H1 (cell line): ENCODE measurements at regions not wholly inside any gene's neighbourhood (a gene's known extent, or its start where the extent isn't known, plus 50 kb on each side); places are given as distances from the start of the nearest gene placed in this dataset.

Source experiments
- CTCF ChIA-PET: fragments of 300-600 bp; sonication (Branson Sonifier 250); formaldehyde crosslinking; loops from one replicate; lab custom pipeline; 2021; ENCODE audit not compliant: partially characterized antibody; lab: Charles Lee
- POLR2A ChIA-PET: fragments of 300-600 bp; sonication (Branson Sonifier 250); formaldehyde crosslinking; loops from one replicate; lab custom pipeline; 2021; ENCODE audit warnings: inconsistent platforms; ENCODE audit not compliant: partially characterized antibody; lab: Charles Lee
- DNase-seq, 2 experiments: peaks; one replicate each; pipeline versions ENCODE4 v3.0.0 to v3.0.0-alpha.2; 2010 to 2022; ENCODE audit warnings: low spot score in 2 of 2, low read depth in 1 of 2, mixed read lengths in 1 of 2
- FAIRE-seq: peaks from 2 replicates; lab custom pipeline; 2011; peaks lifted over from hg19 to GRCh38; lab: Jason Lieb, UNC
- H2AFZ ChIP-seq: 2 replicates; pipeline ENCODE4 v1.8.1; 2012; ENCODE audit warnings: low read length, inconsistent platforms
- H2AK5ac ChIP-seq: 2 replicates; pipeline ENCODE4 v1.6.1; 2013; ENCODE audit warnings: low read depth, low read length
- H2BK120ac ChIP-seq: replicated peaks from 2 replicates; pipeline ENCODE3; 2013; ENCODE audit warnings: low read depth, low read length, inconsistent platforms
- H2BK12ac ChIP-seq: 2 replicates; pipeline ENCODE4 v1.6.1; 2013; ENCODE audit warnings: low read depth, low read length
- H2BK15ac ChIP-seq: 2 replicates; pipeline ENCODE4 v1.6.1; 2013; ENCODE audit warnings: low read length
- H2BK20ac ChIP-seq: 2 replicates; pipeline ENCODE4 v1.6.1; 2013; ENCODE audit warnings: low read length
- H2BK5ac ChIP-seq: 2 replicates; pipeline ENCODE4 v1.6.1; 2013; ENCODE audit warnings: low read depth, low read length
- H3K14ac ChIP-seq: 2 replicates; pipeline ENCODE4 v1.6.1; 2013; ENCODE audit warnings: inconsistent platforms; ENCODE audit not compliant: insufficient read length
- H3K18ac ChIP-seq: 2 replicates; pipeline ENCODE4 v1.6.1; 2013; ENCODE audit warnings: low read length; ENCODE audit errors: extremely low read depth
- H3K23ac ChIP-seq: 2 replicates; pipeline ENCODE4 v1.6.1; 2013; ENCODE audit warnings: inconsistent platforms; ENCODE audit not compliant: insufficient read length
- H3K23me2 ChIP-seq: 2 replicates; pipeline ENCODE4 v1.6.1; 2013; ENCODE audit warnings: low read depth, low read length
- H3K27ac ChIP-seq: 2 replicates; pipeline ENCODE4 v1.6.1; 2011; ENCODE audit warnings: low read depth, low read length, inconsistent platforms
- H3K27me3 ChIP-seq, 4 experiments: replicated peaks in 1 of 4; 1 replicate in 1 of 4; 2 replicates in 3 of 4; pipeline versions ENCODE4 v1.6.1 to v1.8.1; 2011 to 2013; ENCODE audit warnings: low read length in 3 of 4, mild to moderate bottlenecking in 3 of 4, inconsistent platforms in 2 of 4, mixed read lengths in 2 of 4, moderate library complexity in 1 of 4; ENCODE audit not compliant: control insufficient read depth in 3 of 4, insufficient read depth in 3 of 4; ENCODE audit errors: extremely low read depth in 1 of 4
- H3K36me3 ChIP-seq, 4 experiments: 2 replicates each; pipeline versions ENCODE4 v1.6.1 to v1.8.1; 2011 to 2013; ENCODE audit warnings: mild to moderate bottlenecking in 4 of 4, low read length in 3 of 4, moderate library complexity in 2 of 4, control low read depth in 1 of 4, inconsistent platforms in 1 of 4; ENCODE audit not compliant: insufficient read depth in 4 of 4, control insufficient read depth in 2 of 4
- H3K4ac ChIP-seq: replicated peaks from 2 replicates; pipeline ENCODE3; 2013; ENCODE audit warnings: low read length, low read depth, mixed read lengths, inconsistent platforms; ENCODE audit not compliant: insufficient read length
- H3K4me1 ChIP-seq, 4 experiments: replicated peaks in 1 of 4; 1 replicate in 1 of 4; 2 replicates in 3 of 4; pipeline versions ENCODE4 v1.6.1 to v1.8.1; 2011 to 2013; ENCODE audit warnings: low read length in 3 of 4, inconsistent platforms in 2 of 4, mixed read lengths in 1 of 4; ENCODE audit not compliant: insufficient read depth in 4 of 4, control insufficient read depth in 3 of 4
- H3K4me2 ChIP-seq, 2 experiments: 2 replicates each; pipeline versions ENCODE4 v1.6.1 to v1.8.1; 2011 to 2013; ENCODE audit warnings: low read depth in 2 of 2, low read length in 2 of 2, control low read depth in 1 of 2, inconsistent platforms in 1 of 2, mild to moderate bottlenecking in 1 of 2; ENCODE audit not compliant: insufficient read depth in 1 of 2
- H3K4me3 ChIP-seq, 4 experiments: fragments of 200-600, 300-600 bp in 1 of 4; sonication (generic), shearing (Covaris generic), sonication (Bioruptor Twin) in 1 of 4; 2 replicates each; pipeline versions ENCODE4 v1.5.1 to v1.8.1; 2011 to 2016; ENCODE audit warnings: low read length in 4 of 4, low read depth in 3 of 4, control low read depth in 2 of 4, inconsistent platforms in 2 of 4, mild to moderate bottlenecking in 2 of 4, mixed read lengths in 1 of 4, moderate library complexity in 1 of 4; ENCODE audit not compliant: insufficient read depth in 2 of 4; ENCODE audit errors: extremely low read depth in 1 of 4
- H3K56ac ChIP-seq: replicated peaks from 2 replicates; pipeline ENCODE3; 2013; ENCODE audit warnings: low read depth, mild to moderate bottlenecking, mixed read lengths, low read length, inconsistent platforms; ENCODE audit not compliant: insufficient read length
- H3K79me1 ChIP-seq: 2 replicates; pipeline ENCODE4 v1.6.1; 2013; ENCODE audit warnings: low read depth, low read length, control low read depth
- H3K79me2 ChIP-seq, 2 experiments: 2 replicates each; pipeline versions ENCODE4 v1.6.1 to v1.8.1; 2012 to 2013; ENCODE audit warnings: low read length in 2 of 2, mild to moderate bottlenecking in 2 of 2, inconsistent platforms in 1 of 2; ENCODE audit not compliant: insufficient read depth in 2 of 2, control insufficient read depth in 1 of 2
- H3K9ac ChIP-seq, 4 experiments: replicated peaks in 1 of 4; 1 replicate in 1 of 4; 2 replicates in 3 of 4; pipeline versions ENCODE4 v1.6.1 to v1.8.1; 2011 to 2013; ENCODE audit warnings: low read depth in 3 of 4, low read length in 3 of 4, control low read depth in 2 of 4, mild to moderate bottlenecking in 2 of 4, moderate library complexity in 2 of 4, inconsistent platforms in 1 of 4; ENCODE audit errors: extremely low read depth in 1 of 4
- H3K9me3 ChIP-seq, 2 experiments: 2 replicates each; pipeline versions ENCODE4 v1.6.1 to v1.8.1; 2012 to 2013; ENCODE audit warnings: mild to moderate bottlenecking in 2 of 2, moderate library complexity in 2 of 2, control low read depth in 1 of 2, inconsistent platforms in 1 of 2, low read depth in 1 of 2, low read length in 1 of 2, mixed read lengths in 1 of 2; ENCODE audit not compliant: insufficient read depth in 2 of 2
- H4K20me1 ChIP-seq, 2 experiments: replicated peaks in 1 of 2; 2 replicates each; pipeline versions ENCODE3 to v1.8.1; 2011 to 2013; ENCODE audit warnings: inconsistent platforms in 2 of 2, low read length in 2 of 2, mild to moderate bottlenecking in 1 of 2; ENCODE audit not compliant: insufficient read depth in 2 of 2, control insufficient read depth in 1 of 2
- H4K5ac ChIP-seq: 2 replicates; pipeline ENCODE4 v1.6.1; 2013; ENCODE audit warnings: low read length, low read depth, mixed read lengths, inconsistent platforms; ENCODE audit not compliant: insufficient read length
- H4K8ac ChIP-seq: 2 replicates; pipeline ENCODE4 v1.8.0; 2013; ENCODE audit warnings: mild to moderate bottlenecking, moderate library complexity, low read length, inconsistent platforms; ENCODE audit not compliant: insufficient read depth; ENCODE audit errors: extremely low read depth
- H4K91ac ChIP-seq: replicated peaks from 2 replicates; pipeline ENCODE3; 2013; ENCODE audit warnings: low read length, mixed read lengths, inconsistent platforms; ENCODE audit not compliant: insufficient read length
- ASH2L ChIP-seq: fragments of 200-600, 300-600 bp; sonication (generic); IDR thresholded peaks from one replicate; pipeline ENCODE4 v1.7.1; 2017; ENCODE audit warnings: low read length
- BRCA1 ChIP-seq: IDR thresholded peaks from 2 replicates; pipeline ENCODE4 v1.6.1; 2012; ENCODE audit warnings: low read depth, low read length, improper control_type of control experiment
- CHD2 ChIP-seq: IDR thresholded peaks from 2 replicates; pipeline ENCODE4 v1.6.1; 2012; ENCODE audit warnings: low read length, improper control_type of control experiment
- FOSL1 ChIP-seq: IDR thresholded peaks from 2 replicates; pipeline ENCODE4 v1.6.1; 2011; ENCODE audit warnings: mild to moderate bottlenecking, low read depth, low read length, moderate library complexity; ENCODE audit not compliant: insufficient read depth
- HDAC6 ChIP-seq: IDR thresholded peaks from one replicate; pipeline ENCODE4 v1.7.1; 2012; ENCODE audit warnings: low read depth, mild to moderate bottlenecking, inconsistent platforms, low read length, moderate library complexity
- KDM1A ChIP-seq: fragments of 200-600, 300-600 bp; sonication (generic); IDR thresholded peaks from 2 replicates; pipeline ENCODE4 v1.7.1; 2016; ENCODE audit warnings: mild to moderate bottlenecking, low read length, borderline replicate concordance
- MAFK ChIP-seq: IDR thresholded peaks from 2 replicates; pipeline ENCODE4 v1.6.1; 2012; ENCODE audit warnings: low read depth, mild to moderate bottlenecking, improper control_type of control experiment, low read length
- PHF8 ChIP-seq: fragments of 200-600 bp; sonication (generic); conservative IDR thresholded peaks from 2 replicates; pipeline ENCODE4 v1.7.1; 2012; ENCODE audit warnings: low read depth, mild to moderate bottlenecking, inconsistent platforms, low read length, moderate library complexity
- POU5F1 ChIP-seq: IDR thresholded peaks from 2 replicates; pipeline ENCODE4 v1.6.1; 2011; ENCODE audit warnings: low read depth, mild to moderate bottlenecking, low read length, moderate library complexity
- SIRT6 ChIP-seq: IDR thresholded peaks from one replicate; pipeline ENCODE4 v1.7.1; 2012; ENCODE audit warnings: low read length, inconsistent platforms
- ZNF274 ChIP-seq: IDR thresholded peaks from 2 replicates; pipeline ENCODE4 v1.7.0; 2012; ENCODE audit warnings: low read length, borderline replicate concordance; ENCODE audit errors: extremely low read depth
- TF ChIP-seq, protein P1 (sequence below), 3 experiments: IDR thresholded peaks; 1 replicate in 2 of 3; 2 replicates in 1 of 3; pipeline versions ENCODE4 v1.5.1 to v1.6.1; 2011; ENCODE audit warnings: low read length in 3 of 3, mild to moderate bottlenecking in 3 of 3, inconsistent platforms in 2 of 3, low read depth in 1 of 3, moderate library complexity in 1 of 3; ENCODE audit not compliant: insufficient read depth in 1 of 3; ENCODE audit errors: control extremely low read depth in 1 of 3
- TF ChIP-seq, protein P2 (sequence below): IDR thresholded peaks from 2 replicates; pipeline ENCODE4 v1.6.1; 2012; ENCODE audit warnings: inconsistent platforms

DNA sequence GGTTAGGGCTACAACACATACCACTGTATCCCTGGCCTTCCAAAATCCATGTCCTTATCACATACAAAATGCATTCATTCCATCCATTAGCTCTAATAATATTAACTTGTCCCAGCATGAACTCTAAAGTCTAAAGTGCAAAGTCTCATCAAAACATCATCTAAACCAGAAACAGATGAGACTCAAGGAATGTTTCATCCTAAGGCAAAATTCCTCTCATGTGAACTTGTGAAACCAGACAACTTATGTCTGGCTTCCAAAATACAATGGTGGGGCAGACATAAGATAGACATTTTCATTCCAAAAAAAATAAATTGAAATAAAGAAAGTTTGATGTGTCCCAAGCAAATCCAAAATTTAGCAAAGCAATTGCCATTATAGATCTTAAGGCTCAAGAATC is 257.4 kb downstream of the HTR1B start:
- no peak for DNase-seq
- no peak overlapping the region for H3K4me2 ChIP-seq
- no peak overlapping the region for H3K14ac ChIP-seq
- ChIA-PET POLR2A (no interaction called here), CTCF (no interaction called here)
- H3K36me3 ChIP-seq: no peaks in the 10 kb centered on the region
- no peak overlapping the region for H4K91ac ChIP-seq
- H2AFZ ChIP-seq: no peak overlapping the region
- no peak overlapping the region for H2BK20ac ChIP-seq
- no peaks in the 10 kb centered on the region for H3K79me2 ChIP-seq
- no peaks in the 10 kb centered on the region for H3K4me1 ChIP-seq
- no peak overlapping the region for H3K18ac ChIP-seq
- H2AK5ac ChIP-seq: no peak overlapping the region
- H3K4me3 ChIP-seq: no peak overlapping the region
- H2BK5ac ChIP-seq: no peak overlapping the region
- H4K5ac ChIP-seq: no peak overlapping the region
- no peaks in the 10 kb centered on the region for H3K23me2 ChIP-seq
- no peaks in the 10 kb centered on the region for H3K79me1 ChIP-seq
- peaks cover 0 to 1% (median 0%) of the 10 kb centered on the region in 4 experiments; a peak in 1 of 7 replicates for H3K27me3 ChIP-seq
- H3K56ac ChIP-seq: no peak overlapping the region
- no peak overlapping the region for H3K27ac ChIP-seq
- no peaks in the 10 kb centered on the region for H4K20me1 ChIP-seq
- no peak for FAIRE-seq
- H3K23ac ChIP-seq: no peak overlapping the region
- H2BK12ac ChIP-seq: no peak overlapping the region
- H3K4ac ChIP-seq: no peak overlapping the region
- no peak overlapping the region for H3K9ac ChIP-seq
- no peak overlapping the region for H2BK15ac ChIP-seq
- 0 out of 4 replicates have a peak, but pooled peaks cover 0 to 5% of the 10 kb centered on the region in 2 experiments for H3K9me3 ChIP-seq
- H4K8ac ChIP-seq: no peak overlapping the region
- no peak overlapping the region for H2BK120ac ChIP-seq
- TF ChIP-seq, protein P1, sequence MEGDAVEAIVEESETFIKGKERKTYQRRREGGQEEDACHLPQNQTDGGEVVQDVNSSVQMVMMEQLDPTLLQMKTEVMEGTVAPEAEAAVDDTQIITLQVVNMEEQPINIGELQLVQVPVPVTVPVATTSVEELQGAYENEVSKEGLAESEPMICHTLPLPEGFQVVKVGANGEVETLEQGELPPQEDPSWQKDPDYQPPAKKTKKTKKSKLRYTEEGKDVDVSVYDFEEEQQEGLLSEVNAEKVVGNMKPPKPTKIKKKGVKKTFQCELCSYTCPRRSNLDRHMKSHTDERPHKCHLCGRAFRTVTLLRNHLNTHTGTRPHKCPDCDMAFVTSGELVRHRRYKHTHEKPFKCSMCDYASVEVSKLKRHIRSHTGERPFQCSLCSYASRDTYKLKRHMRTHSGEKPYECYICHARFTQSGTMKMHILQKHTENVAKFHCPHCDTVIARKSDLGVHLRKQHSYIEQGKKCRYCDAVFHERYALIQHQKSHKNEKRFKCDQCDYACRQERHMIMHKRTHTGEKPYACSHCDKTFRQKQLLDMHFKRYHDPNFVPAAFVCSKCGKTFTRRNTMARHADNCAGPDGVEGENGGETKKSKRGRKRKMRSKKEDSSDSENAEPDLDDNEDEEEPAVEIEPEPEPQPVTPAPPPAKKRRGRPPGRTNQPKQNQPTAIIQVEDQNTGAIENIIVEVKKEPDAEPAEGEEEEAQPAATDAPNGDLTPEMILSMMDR (IDR thresholded peaks at IDR 0.05; ENCODE audit: control extremely low read depth in 1 of 3, insufficient read depth in 1 of 3, low read depth in 1 of 3, low read length in 3 of 3): no peak
- no peak for TF ChIP-seq ZNF274
- no peak for TF ChIP-seq SIRT6
- TF ChIP-seq, protein P2, sequence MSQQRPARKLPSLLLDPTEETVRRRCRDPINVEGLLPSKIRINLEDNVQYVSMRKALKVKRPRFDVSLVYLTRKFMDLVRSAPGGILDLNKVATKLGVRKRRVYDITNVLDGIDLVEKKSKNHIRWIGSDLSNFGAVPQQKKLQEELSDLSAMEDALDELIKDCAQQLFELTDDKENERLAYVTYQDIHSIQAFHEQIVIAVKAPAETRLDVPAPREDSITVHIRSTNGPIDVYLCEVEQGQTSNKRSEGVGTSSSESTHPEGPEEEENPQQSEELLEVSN: no peak
- TF ChIP-seq FOSL1: no peak
- TF ChIP-seq MAFK: no peak
- TF ChIP-seq PHF8: no peak
- no peak for TF ChIP-seq KDM1A
- TF ChIP-seq HDAC6: no peak
- no peak for TF ChIP-seq POU5F1
- no peak for TF ChIP-seq ASH2L
- no peak for TF ChIP-seq CHD2
- no peak for TF ChIP-seq BRCA1
